Fibroblast of lung (primary cell): ENCODE measurements at regions not wholly inside any gene's neighbourhood (a gene's known extent, or its start where the extent isn't known, plus 50 kb on each side); places are given as distances from the start of the nearest gene placed in this dataset.

Experiments
- DNase-seq, 2 donors: peaks; one replicate each; pipeline versions ENCODE4 v3.0.0 to v3.0.0-alpha.2; 2010; ENCODE audit warnings: low read depth in 2 of 2
- H2AFZ ChIP-seq: 2 replicates; pipeline ENCODE4 v1.5.1; 2012; ENCODE audit warnings: low read length, control low read depth, inconsistent platforms
- H3K27ac ChIP-seq: 2 replicates; pipeline ENCODE4 v1.5.1; 2011; ENCODE audit warnings: low read length, control low read depth; ENCODE audit not compliant: insufficient read depth
- H3K27me3 ChIP-seq: 2 replicates; pipeline ENCODE4 v1.5.1; 2011; ENCODE audit warnings: mild to moderate bottlenecking, low read length; ENCODE audit not compliant: control insufficient read depth, insufficient read depth
- H3K36me3 ChIP-seq: 2 replicates; pipeline ENCODE4 v1.5.1; 2011; ENCODE audit warnings: low read length; ENCODE audit not compliant: control insufficient read depth, insufficient read depth
- H3K4me1 ChIP-seq: 2 replicates; pipeline ENCODE4 v1.5.1; 2011; ENCODE audit warnings: low read length; ENCODE audit not compliant: control insufficient read depth, insufficient read depth; ENCODE audit errors: extremely low read depth
- H3K4me2 ChIP-seq: 2 replicates; pipeline ENCODE4 v1.5.1; 2011; ENCODE audit warnings: low read length, control low read depth; ENCODE audit not compliant: insufficient read depth; ENCODE audit errors: extremely low read depth
- H3K4me3 ChIP-seq, 4 experiments: fragments of 200-600 bp in 1 of 4; sonication (generic) in 1 of 4; replicated peaks in 1 of 4; 2 replicates each; pipeline ENCODE4 v1.5.1; 2011 to 2016; ENCODE audit warnings: low read length in 4 of 4, low read depth in 3 of 4, mild to moderate bottlenecking in 3 of 4, control low read depth in 2 of 4, inconsistent platforms in 1 of 4, mixed read lengths in 1 of 4; ENCODE audit not compliant: insufficient read depth in 1 of 4; ENCODE audit errors: control extremely low read depth in 1 of 4
- H3K79me2 ChIP-seq: 2 replicates; pipeline ENCODE4 v1.5.1; 2012; ENCODE audit warnings: mild to moderate bottlenecking, low read length, inconsistent platforms; ENCODE audit not compliant: control insufficient read depth, insufficient read depth
- H3K9ac ChIP-seq: 2 replicates; pipeline ENCODE4 v1.5.1; 2011; ENCODE audit warnings: mild to moderate bottlenecking, low read length, control low read depth; ENCODE audit not compliant: insufficient read depth
- H3K9me3 ChIP-seq: 2 replicates; pipeline ENCODE4 v1.5.1; 2012; ENCODE audit warnings: low read depth, low read length; ENCODE audit not compliant: control insufficient read depth, insufficient read depth
- H4K20me1 ChIP-seq: 2 replicates; pipeline ENCODE4 v1.5.1; 2011; ENCODE audit warnings: low read length; ENCODE audit not compliant: control insufficient read depth, insufficient read depth; ENCODE audit errors: extremely low read depth
- CTCF ChIP-seq, 2 donors: IDR thresholded peaks in 1 of 2; conservative IDR thresholded peaks in 1 of 2; 1 replicate in 1 of 2; 2 replicates in 1 of 2; pipeline ENCODE4 v1.5.1; 2011 to 2012; ENCODE audit warnings: low read length in 2 of 2, control low read depth in 1 of 2, inconsistent platforms in 1 of 2, low read depth in 1 of 2, mild to moderate bottlenecking in 1 of 2
- EZH2 ChIP-seq: IDR thresholded peaks from 2 replicates; pipeline ENCODE4 v1.5.1; 2012; ENCODE audit warnings: low read length, control low read depth, mild to moderate bottlenecking; ENCODE audit errors: missing control alignments

- Histone ChIP-seq H3K4me3 (no peak overlapping the region), H2AFZ (no peak overlapping the region), H3K27ac (no peak overlapping the region), H3K4me2 (no peak overlapping the region), H4K20me1 (no peaks in the 10 kb centered on the region), H3K27me3 (no peaks in the 10 kb centered on the region), H3K36me3 (no peaks in the 10 kb centered on the region), H3K4me1 (no peaks in the 10 kb centered on the region), H3K9ac (no peak overlapping the region), H3K9me3 (no peaks in the 10 kb centered on the region), H3K79me2 (no peaks in the 10 kb centered on the region)
- no peak for DNase-seq
- TF ChIP-seq EZH2 (no peak), CTCF (conservative IDR thresholded peaks at IDR 0.05 in 1 of 2, IDR thresholded peaks at IDR 0.05 in 1 of 2; ENCODE audit: low read depth in 1 of 2, low read length in 2 of 2) (no peak)
Measured at GRCh38 chr3:182717216-182717615, 76.1 kb upstream of the ATP11B start.

- H3K4me3 ChIP-seq = no peak overlapping the region
- H3K9me3 ChIP-seq = no peaks in the 10 kb centered on the region
- H4K20me1 ChIP-seq = no peaks in the 10 kb centered on the region
- H3K9ac ChIP-seq = no peak overlapping the region
- no peaks in the 10 kb centered on the region for H3K79me2 ChIP-seq
- H3K27me3 ChIP-seq = no peaks in the 10 kb centered on the region
- no peaks in the 10 kb centered on the region for H3K4me1 ChIP-seq
- H2AFZ ChIP-seq = no peak overlapping the region
- H3K27ac ChIP-seq = no peak overlapping the region
- TF ChIP-seq EZH2 (no peak), CTCF (conservative IDR thresholded peaks at IDR 0.05 in 1 of 2, IDR thresholded peaks at IDR 0.05 in 1 of 2; ENCODE audit: low read depth in 1 of 2, low read length in 2 of 2) (no peak)
- no peaks in the 10 kb centered on the region for H3K36me3 ChIP-seq
- H3K4me2 ChIP-seq = no peak overlapping the region
- DNase-seq = no peak
Measured at GRCh38 chr3:182722907-182723306, 70.4 kb upstream of the ATP11B start.

GRCh38 chr3:182723596-182723995 is 69.7 kb upstream of the ATP11B start:
- Histone ChIP-seq H2AFZ (no peak overlapping the region), H3K4me2 (no peak overlapping the region), H3K4me3 (no peak overlapping the region), H4K20me1 (no peaks in the 10 kb centered on the region), H3K9me3 (no peaks in the 10 kb centered on the region), H3K9ac (no peak overlapping the region), H3K27ac (no peak overlapping the region), H3K79me2 (no peaks in the 10 kb centered on the region), H3K27me3 (no peaks in the 10 kb centered on the region), H3K4me1 (no peaks in the 10 kb centered on the region), H3K36me3 (no peaks in the 10 kb centered on the region)
- DNase-seq = no peak
- TF ChIP-seq EZH2 = no peak
- TF ChIP-seq CTCF (conservative IDR thresholded peaks at IDR 0.05 in 1 of 2, IDR thresholded peaks at IDR 0.05 in 1 of 2; ENCODE audit: low read depth in 1 of 2, low read length in 2 of 2) = no peak
